DND-41 (cell line): ENCODE measurements at regions not wholly inside any gene's neighbourhood (a gene's known extent, or its start where the extent isn't known, plus 50 kb on each side); places are given as distances from the start of the nearest gene placed in this dataset.

Experiments
- ATAC-seq: fragments of 200-7000 bp; cut with Tn5 transposase; 3 replicates; pipeline ENCODE4 v1.9.1; 2021; ENCODE audit warnings: low read depth; ENCODE audit not compliant: insufficient read depth
- DNase-seq: peaks from one replicate; pipeline ENCODE4 v3.0.0-alpha.2; 2020
- H2AFZ ChIP-seq: 2 replicates; pipeline ENCODE4 v1.6.0; 2012; ENCODE audit warnings: low read depth, low read length
- H3K27ac ChIP-seq: 2 replicates; pipeline ENCODE4 v1.5.1; 2012; ENCODE audit warnings: low read length, inconsistent platforms
- H3K27me3 ChIP-seq: fragments of 200-600 bp; sonication (generic); 2 replicates; pipeline ENCODE4 v1.6.0; 2012; ENCODE audit warnings: low read length, mild to moderate bottlenecking, inconsistent platforms; ENCODE audit not compliant: insufficient read depth, poor library complexity
- H3K36me3 ChIP-seq: 2 replicates; pipeline ENCODE4 v1.5.1; 2012; ENCODE audit warnings: low read length, inconsistent platforms; ENCODE audit not compliant: insufficient read depth
- H3K4me1 ChIP-seq: 2 replicates; pipeline ENCODE4 v1.5.1; 2012; ENCODE audit warnings: mild to moderate bottlenecking, low read length; ENCODE audit not compliant: insufficient read depth
- H3K4me2 ChIP-seq: 2 replicates; pipeline ENCODE4 v1.6.0; 2012; ENCODE audit warnings: mild to moderate bottlenecking, moderate library complexity, low read length, inconsistent platforms; ENCODE audit not compliant: insufficient read depth
- H3K4me3 ChIP-seq, 2 experiments: fragments of 200-600 bp in 1 of 2; shearing (Covaris generic) in 1 of 2; 2 replicates each; pipeline ENCODE4 v1.5.1; 2012 to 2016; ENCODE audit warnings: inconsistent platforms in 2 of 2, low read length in 2 of 2, mild to moderate bottlenecking in 2 of 2, low read depth in 1 of 2, moderate library complexity in 1 of 2
- H3K79me2 ChIP-seq: 2 replicates; pipeline ENCODE4 v1.6.0; 2012; ENCODE audit warnings: low read length, inconsistent platforms; ENCODE audit not compliant: insufficient read depth
- H3K9ac ChIP-seq: 2 replicates; pipeline ENCODE4 v1.6.0; 2012; ENCODE audit warnings: low read depth, mild to moderate bottlenecking, inconsistent platforms, low read length, moderate library complexity
- H3K9me3 ChIP-seq: 2 replicates; pipeline ENCODE4 v1.5.1; 2012; ENCODE audit warnings: low read length, moderate library complexity, mild to moderate bottlenecking, inconsistent platforms; ENCODE audit not compliant: insufficient read depth, severe bottlenecking
- H4K20me1 ChIP-seq: 2 replicates; pipeline ENCODE4 v1.6.0; 2012; ENCODE audit warnings: low read length; ENCODE audit not compliant: insufficient read depth
- EZH2 ChIP-seq: IDR thresholded peaks from 3 replicates; pipeline ENCODE4 v1.6.1; 2012; ENCODE audit warnings: borderline replicate concordance, low read depth, mild to moderate bottlenecking, moderate library complexity, low read length, inconsistent platforms; ENCODE audit not compliant: severe bottlenecking
- TF ChIP-seq, protein P1 (sequence below): IDR thresholded peaks from 2 replicates; pipeline ENCODE4 v1.5.1; 2012; ENCODE audit warnings: borderline replicate concordance, low read length, moderate library complexity, mild to moderate bottlenecking; ENCODE audit not compliant: poor library complexity, severe bottlenecking; ENCODE audit errors: extremely low read depth

DNA sequence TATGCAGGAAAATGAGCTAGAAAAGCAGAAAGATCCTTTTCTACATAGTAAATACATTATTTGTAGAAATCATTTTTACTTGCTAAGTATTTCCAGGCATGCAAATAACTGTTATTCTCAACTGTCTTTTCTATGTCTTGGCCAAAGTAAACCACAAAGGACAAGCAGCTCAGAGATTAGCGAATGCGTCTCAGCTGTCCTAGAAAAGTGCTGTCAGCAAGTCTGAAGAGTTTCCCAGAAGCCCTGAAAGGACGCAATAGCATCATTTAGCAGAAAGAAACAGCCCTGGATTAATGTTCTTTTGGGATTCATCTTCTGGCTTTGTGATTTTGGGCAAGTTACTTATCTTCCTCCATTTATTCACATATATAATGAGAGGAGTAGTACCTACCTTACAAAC, 100.3 kb downstream of the ZIC1 start:
- no peak for DNase-seq
- no peak overlapping the region for H3K4me2 ChIP-seq
- H3K9me3 ChIP-seq, result no peaks in the 10 kb centered on the region
- no peaks in the 10 kb centered on the region for H3K79me2 ChIP-seq
- TF ChIP-seq, protein P1, sequence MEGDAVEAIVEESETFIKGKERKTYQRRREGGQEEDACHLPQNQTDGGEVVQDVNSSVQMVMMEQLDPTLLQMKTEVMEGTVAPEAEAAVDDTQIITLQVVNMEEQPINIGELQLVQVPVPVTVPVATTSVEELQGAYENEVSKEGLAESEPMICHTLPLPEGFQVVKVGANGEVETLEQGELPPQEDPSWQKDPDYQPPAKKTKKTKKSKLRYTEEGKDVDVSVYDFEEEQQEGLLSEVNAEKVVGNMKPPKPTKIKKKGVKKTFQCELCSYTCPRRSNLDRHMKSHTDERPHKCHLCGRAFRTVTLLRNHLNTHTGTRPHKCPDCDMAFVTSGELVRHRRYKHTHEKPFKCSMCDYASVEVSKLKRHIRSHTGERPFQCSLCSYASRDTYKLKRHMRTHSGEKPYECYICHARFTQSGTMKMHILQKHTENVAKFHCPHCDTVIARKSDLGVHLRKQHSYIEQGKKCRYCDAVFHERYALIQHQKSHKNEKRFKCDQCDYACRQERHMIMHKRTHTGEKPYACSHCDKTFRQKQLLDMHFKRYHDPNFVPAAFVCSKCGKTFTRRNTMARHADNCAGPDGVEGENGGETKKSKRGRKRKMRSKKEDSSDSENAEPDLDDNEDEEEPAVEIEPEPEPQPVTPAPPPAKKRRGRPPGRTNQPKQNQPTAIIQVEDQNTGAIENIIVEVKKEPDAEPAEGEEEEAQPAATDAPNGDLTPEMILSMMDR, result no peak
- no peak for TF ChIP-seq EZH2
- H3K27ac ChIP-seq, result no peak overlapping the region
- no peak overlapping the region for H3K9ac ChIP-seq
- H2AFZ ChIP-seq, result no peak overlapping the region
- H3K27me3 ChIP-seq, result no peaks in the 10 kb centered on the region
- no peaks in the 10 kb centered on the region for H4K20me1 ChIP-seq
- H3K4me1 ChIP-seq, result no peaks in the 10 kb centered on the region
- no peak for ATAC-seq
- H3K4me3 ChIP-seq, result no peak overlapping the region
- no peaks in the 10 kb centered on the region for H3K36me3 ChIP-seq

DNA sequence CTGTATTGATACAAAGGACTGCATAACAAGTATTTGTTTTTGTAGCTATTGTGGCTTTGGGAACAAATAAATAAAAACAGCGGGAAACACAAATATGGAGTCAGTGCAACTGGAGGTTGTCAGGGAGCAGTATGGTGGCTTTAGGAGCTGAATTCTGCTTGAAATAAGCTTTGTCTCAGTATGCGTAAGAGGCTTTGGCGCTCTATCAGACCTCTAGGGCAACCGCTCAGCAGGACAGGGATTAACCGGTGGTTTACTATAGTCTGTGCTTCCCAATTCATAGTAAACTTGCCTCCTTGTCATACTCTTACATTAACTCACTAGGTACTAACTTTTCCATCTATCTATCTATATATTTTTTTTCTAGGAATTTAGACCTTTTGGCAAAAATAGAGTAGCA, 104.6 kb downstream of the ZIC1 start:
- Histone ChIP-seq H3K9ac (no peak overlapping the region), H3K9me3 (no peaks in the 10 kb centered on the region), H3K27ac (no peak overlapping the region), H3K27me3 (no peaks in the 10 kb centered on the region), H3K36me3 (no peaks in the 10 kb centered on the region), H4K20me1 (no peaks in the 10 kb centered on the region), H3K4me1 (no peaks in the 10 kb centered on the region), H3K79me2 (no peaks in the 10 kb centered on the region), H3K4me3 (no peak overlapping the region), H2AFZ (no peak overlapping the region), H3K4me2 (no peak overlapping the region)
- ATAC-seq (no peak), DNase-seq (no peak)
- TF ChIP-seq, protein P1, result no peak
- TF ChIP-seq EZH2, result no peak

DNA sequence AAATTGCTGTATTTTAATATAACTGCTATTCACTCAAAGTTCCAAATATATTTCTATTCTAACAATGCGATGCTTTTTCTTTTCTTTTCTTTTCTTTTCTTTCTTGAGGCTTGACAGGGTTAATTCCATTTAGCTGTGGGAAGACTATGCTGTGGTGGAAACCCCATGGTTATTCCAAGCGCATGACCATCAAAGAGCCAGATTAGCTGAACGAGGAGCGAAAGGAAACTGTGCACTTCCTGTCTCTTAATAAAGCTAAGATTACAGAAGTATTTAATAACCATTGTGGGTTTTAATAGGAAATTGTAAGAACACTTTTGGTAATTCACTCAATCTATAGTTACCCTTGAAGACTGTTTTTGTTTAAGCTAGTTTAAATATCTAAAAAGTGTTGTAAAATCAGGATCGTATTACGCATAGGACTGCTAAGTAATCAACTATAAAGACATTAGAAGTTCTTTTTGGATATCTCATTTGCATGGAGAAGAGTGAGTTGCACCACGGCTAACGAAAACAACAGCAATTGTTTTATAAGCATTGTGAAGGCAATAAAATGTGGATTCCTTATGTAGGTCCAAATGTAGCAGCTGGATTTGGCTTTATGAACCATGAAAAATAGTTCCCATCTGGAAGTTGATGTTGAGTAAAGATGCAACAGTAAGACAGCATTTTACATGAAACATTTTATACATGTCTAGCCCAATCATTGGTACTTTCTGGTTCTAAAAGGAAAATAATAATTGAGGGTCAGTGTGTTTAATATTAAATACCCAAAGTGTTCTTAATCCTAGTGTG, 105.4 kb downstream of the ZIC1 start:
- Histone ChIP-seq H3K36me3 (no peaks in the 10 kb centered on the region), H3K4me2 (no peak overlapping the region), H3K4me1 (no peaks in the 10 kb centered on the region), H3K9ac (no peak overlapping the region), H3K9me3 (no peaks in the 10 kb centered on the region), H3K27me3 (no peaks in the 10 kb centered on the region), H3K4me3 (no peak overlapping the region), H3K79me2 (no peaks in the 10 kb centered on the region), H3K27ac (no peak overlapping the region), H2AFZ (no peak overlapping the region), H4K20me1 (no peaks in the 10 kb centered on the region)
- no peak for TF ChIP-seq EZH2
- TF ChIP-seq, protein P1, result no peak
- ATAC-seq (no peak), DNase-seq (no peak)
